HG03066 (cell line): ENCODE measurements at regions not wholly inside any gene's neighbourhood (a gene's known extent, or its start where the extent isn't known, plus 50 kb on each side); places are given as distances from the start of the nearest gene placed in this dataset.

Experiments used
- ATAC-seq: cut with Tn5 transposase; IDR thresholded peaks from one replicate; pipeline ENCODE4 v1.9.1; 2021; ENCODE audit warnings: low read depth; ENCODE audit not compliant: unreplicated experiment

GRCh38 chr12:85352016-85352415 is 72.0 kb downstream of the ALX1 start:
- no peak for ATAC-seq

GRCh38 chr12:85356596-85357385 is 76.8 kb downstream of the ALX1 start:
- ATAC-seq = no peak

GRCh38 chr12:85357609-85358008 is 77.6 kb downstream of the ALX1 start:
- no peak for ATAC-seq

- ATAC-seq = no peak
These were observed 78.7 kb downstream of the ALX1 start for GRCh38 chr12:85358715-85359114.

GRCh38 chr12:85363382-85364190 is 83.6 kb downstream of the ALX1 start:
- ATAC-seq = no peak

- ATAC-seq = no peak
These were observed 87.9 kb downstream of the ALX1 start for GRCh38 chr12:85367936-85368335.

- ATAC-seq = no peak
These were observed 89.5 kb downstream of the ALX1 start for GRCh38 chr12:85369365-85370154.

- no peak for ATAC-seq
These were observed 93.0 kb downstream of the ALX1 start for GRCh38 chr12:85373045-85373444.

GRCh38 chr12:85374981-85375380 is 95.0 kb downstream of the ALX1 start:
- no peak for ATAC-seq

- no peak for ATAC-seq
These were observed 105.4 kb downstream of the ALX1 start for GRCh38 chr12:85385406-85385805.

GRCh38 chr12:85390266-85390665 is 110.2 kb downstream of the ALX1 start:
- ATAC-seq = no peak

GRCh38 chr12:85392508-85392907 is 112.5 kb downstream of the ALX1 start:
- no peak for ATAC-seq

GRCh38 chr12:85393606-85394005 is 113.6 kb downstream of the ALX1 start:
- ATAC-seq = no peak

- ATAC-seq = no peak
These were observed 114.0 kb downstream of the ALX1 start for GRCh38 chr12:85394065-85394464.

GRCh38 chr12:85394809-85395208 is 114.8 kb downstream of the ALX1 start:
- no peak for ATAC-seq

GRCh38 chr12:85405262-85405661 is 125.2 kb downstream of the ALX1 start:
- no peak for ATAC-seq

GRCh38 chr12:85405781-85406522 is 125.9 kb downstream of the ALX1 start:
- ATAC-seq = no peak

GRCh38 chr12:85413266-85413665 is 133.2 kb downstream of the ALX1 start:
- ATAC-seq = no peak

- ATAC-seq = no peak
These were observed 142.7 kb downstream of the ALX1 start for GRCh38 chr12:85422762-85423161.

- peak; percentile 54 for ATAC-seq
These were observed 143.9 kb downstream of the ALX1 start for GRCh38 chr12:85423947-85424346.
